Cardiac fibroblast (primary cell): ENCODE measurements at regions not wholly inside any gene's neighbourhood (a gene's known extent, or its start where the extent isn't known, plus 50 kb on each side); places are given as distances from the start of the nearest gene placed in this dataset.

Experiments
- DNase-seq, 2 donors: peaks; one replicate each; pipeline versions ENCODE4 v3.0.0 to v3.0.0-alpha.2; 2010; ENCODE audit warnings: low read depth in 2 of 2
- H3K4me3 ChIP-seq, 2 donors: replicated peaks in 1 of 2; 1 replicate in 1 of 2; 2 replicates in 1 of 2; pipeline ENCODE4 v1.5.1; 2011; ENCODE audit warnings: low read depth in 2 of 2, low read length in 2 of 2, mild to moderate bottlenecking in 2 of 2, moderate library complexity in 1 of 2
- TF ChIP-seq, protein P1 (sequence below): IDR thresholded peaks from one replicate; pipeline ENCODE4 v1.5.1; 2011; ENCODE audit warnings: low read depth, mild to moderate bottlenecking, low read length, inconsistent platforms

DNA sequence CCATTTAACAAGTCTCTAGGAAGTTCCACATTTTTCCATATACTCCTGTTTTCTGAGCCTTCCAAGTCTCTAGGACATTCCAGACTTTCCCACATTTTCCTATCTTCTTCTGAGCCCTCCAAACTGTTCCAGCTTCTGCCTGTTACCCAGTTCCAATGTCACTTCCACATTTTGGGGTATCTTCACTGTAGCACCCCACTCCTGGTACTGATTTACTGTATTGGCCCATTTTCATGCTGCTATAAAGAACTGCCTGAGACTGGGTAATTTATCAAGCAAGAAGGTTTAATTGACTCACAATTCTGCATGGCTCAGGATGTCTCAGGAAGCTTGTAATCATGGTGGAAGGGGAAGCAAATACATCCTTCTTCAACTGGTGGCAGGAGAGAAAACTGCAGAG lies 285.0 kb downstream of the LRRIQ3 start:
- H3K4me3 ChIP-seq = no peak overlapping the region
- no peak for DNase-seq
- TF ChIP-seq, protein P1, sequence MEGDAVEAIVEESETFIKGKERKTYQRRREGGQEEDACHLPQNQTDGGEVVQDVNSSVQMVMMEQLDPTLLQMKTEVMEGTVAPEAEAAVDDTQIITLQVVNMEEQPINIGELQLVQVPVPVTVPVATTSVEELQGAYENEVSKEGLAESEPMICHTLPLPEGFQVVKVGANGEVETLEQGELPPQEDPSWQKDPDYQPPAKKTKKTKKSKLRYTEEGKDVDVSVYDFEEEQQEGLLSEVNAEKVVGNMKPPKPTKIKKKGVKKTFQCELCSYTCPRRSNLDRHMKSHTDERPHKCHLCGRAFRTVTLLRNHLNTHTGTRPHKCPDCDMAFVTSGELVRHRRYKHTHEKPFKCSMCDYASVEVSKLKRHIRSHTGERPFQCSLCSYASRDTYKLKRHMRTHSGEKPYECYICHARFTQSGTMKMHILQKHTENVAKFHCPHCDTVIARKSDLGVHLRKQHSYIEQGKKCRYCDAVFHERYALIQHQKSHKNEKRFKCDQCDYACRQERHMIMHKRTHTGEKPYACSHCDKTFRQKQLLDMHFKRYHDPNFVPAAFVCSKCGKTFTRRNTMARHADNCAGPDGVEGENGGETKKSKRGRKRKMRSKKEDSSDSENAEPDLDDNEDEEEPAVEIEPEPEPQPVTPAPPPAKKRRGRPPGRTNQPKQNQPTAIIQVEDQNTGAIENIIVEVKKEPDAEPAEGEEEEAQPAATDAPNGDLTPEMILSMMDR = no peak

DNA sequence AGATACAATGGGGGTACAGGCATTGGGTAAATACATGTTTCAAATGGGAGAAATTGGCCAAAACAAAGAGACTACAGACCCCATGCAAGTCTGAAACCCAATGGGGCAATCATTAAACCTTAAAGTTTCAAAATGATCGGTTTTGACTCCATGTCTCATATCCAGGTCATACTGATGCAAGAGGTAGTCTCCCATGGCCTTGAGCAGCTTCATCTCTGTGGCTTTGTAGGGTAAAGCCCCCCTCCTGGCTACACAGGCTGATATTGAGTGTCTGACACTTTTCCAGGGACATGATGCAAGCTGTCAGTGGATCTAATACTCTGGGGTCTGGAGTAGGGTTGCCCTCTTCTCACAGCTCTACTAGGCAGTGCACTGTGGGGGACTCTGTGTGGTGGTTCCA lies 286.1 kb downstream of the LRRIQ3 start:
- TF ChIP-seq, protein P1 = no peak
- H3K4me3 ChIP-seq = no peak overlapping the region
- no peak for DNase-seq

DNA sequence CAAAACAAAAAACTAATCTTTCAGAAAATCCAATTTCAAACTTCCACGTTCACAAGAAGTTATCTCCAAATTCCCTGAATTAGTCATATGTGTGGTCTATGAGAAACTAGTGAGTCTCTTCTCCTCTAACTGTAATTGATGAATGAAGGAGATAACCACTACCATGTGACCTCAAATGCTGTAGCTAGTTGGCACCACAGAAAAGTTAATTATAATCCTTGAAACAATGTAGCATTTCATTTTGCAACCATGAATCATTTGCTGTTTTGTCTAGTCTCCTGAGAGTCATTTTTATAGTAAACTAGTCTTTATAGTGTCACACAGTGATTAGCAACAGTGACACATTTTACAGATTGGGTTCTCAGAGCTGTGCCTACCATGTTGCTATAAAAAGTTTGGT lies 287.5 kb downstream of the LRRIQ3 start:
- TF ChIP-seq, protein P1 = no peak
- H3K4me3 ChIP-seq = no peak overlapping the region
- DNase-seq = no peak

DNA sequence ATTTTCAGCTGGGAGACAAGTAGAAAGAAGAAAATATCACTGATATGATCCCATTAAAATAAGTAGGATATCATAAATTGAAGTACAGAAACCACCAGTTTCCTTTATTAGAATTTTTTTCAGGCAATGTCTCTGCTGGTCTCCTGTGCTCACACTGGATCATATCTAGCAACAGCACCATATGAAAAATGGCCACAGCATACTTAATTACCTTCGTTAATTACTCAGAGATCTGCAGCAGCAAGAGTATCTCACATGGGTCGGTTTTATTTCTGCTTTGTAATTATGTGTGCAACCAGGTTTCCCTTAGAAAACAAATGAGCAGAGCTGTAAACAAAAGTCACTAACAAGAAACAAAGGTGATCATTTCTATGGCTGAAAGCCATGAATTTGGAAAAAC lies 287.9 kb downstream of the LRRIQ3 start:
- DNase-seq = no peak
- H3K4me3 ChIP-seq = no peak overlapping the region
- TF ChIP-seq, protein P1 = no peak

DNA sequence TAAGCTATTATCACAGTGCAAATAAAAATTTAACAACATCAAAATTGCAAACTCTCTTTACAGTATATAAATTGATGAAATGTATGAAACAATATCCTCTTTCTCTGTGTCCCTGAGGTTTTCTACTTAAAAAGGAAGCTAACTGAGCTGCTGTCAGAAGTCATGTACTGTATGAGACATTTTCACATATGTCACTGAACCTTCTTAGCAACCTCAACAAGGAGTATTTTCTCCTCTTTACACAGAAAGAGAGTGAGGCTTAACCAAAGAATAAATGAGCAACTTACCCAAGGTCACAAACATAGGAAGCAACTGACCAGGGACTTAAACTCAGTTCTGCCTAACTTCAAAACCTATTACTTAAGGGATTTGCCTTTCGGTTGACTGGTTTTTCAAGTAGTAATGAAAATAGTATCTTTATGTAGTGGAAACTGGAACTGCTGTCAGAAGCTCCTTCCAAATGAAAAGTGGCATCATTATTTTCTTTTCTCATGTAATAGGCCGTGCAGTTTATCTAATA lies 288.9 kb downstream of the LRRIQ3 start:
- no peak overlapping the region for H3K4me3 ChIP-seq
- no peak for DNase-seq
- TF ChIP-seq, protein P1 = no peak

DNA sequence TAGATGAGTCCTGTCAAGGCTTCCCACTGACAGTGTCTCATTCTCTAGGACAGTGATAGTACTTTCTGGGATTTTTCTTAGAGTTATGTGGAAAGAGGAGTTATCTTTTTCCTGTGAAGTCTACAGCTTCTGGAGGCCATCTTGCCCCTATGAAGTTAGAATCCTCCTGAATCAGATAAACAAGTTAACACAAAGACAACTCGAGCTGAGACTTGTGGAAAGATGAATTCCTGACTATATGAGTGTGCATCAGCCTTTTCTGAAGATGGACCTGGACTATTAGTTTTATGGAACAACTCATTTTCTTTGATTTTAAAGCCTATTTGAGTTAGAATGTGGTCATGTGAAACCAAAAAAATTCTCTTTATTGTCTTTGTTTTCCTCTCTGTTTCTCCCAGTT lies 290.9 kb downstream of the LRRIQ3 start:
- DNase-seq = no peak
- TF ChIP-seq, protein P1 = no peak
- H3K4me3 ChIP-seq = no peak overlapping the region

DNA sequence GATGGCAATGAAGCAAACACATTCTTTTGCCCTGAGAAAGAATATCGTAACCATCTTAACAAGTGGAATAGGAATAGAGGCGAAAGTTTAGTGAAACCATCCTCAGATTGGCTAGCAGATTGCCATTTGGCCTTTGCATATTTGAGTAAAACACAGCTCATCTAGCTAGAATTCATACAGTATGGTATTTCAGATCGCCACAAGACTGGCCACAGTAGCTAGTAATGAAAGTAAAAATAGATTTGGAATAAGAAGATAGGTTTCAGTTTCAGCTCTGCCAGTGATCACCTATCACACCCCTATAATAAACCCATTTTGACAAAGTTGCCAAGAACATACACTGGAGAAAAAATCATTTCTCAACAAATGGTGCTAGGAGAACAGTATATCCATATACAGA lies 294.9 kb downstream of the LRRIQ3 start:
- no peak for DNase-seq
- TF ChIP-seq, protein P1 = no peak

More for the DNA sequence above, 294.9 kb downstream of the LRRIQ3 start:
- H3K4me3 ChIP-seq = no peak overlapping the region
